Bronchial epithelial cell (primary cell): ENCODE measurements at regions not wholly inside any gene's neighbourhood (a gene's known extent, or its start where the extent isn't known, plus 50 kb on each side); places are given as distances from the start of the nearest gene placed in this dataset.

Source experiments
- DNase-seq: peaks from one replicate; pipeline ENCODE4 v3.0.0-alpha.2; 2010; ENCODE audit warnings: low read depth
- FAIRE-seq: peaks from 2 replicates; lab custom pipeline; 2011; peaks lifted over from hg19 to GRCh38; lab: Jason Lieb, UNC
- H3K27me3 ChIP-seq: 2 replicates; pipeline ENCODE4 v1.5.1; 2011; ENCODE audit warnings: low read length; ENCODE audit not compliant: control insufficient read depth, insufficient read depth
- H3K36me3 ChIP-seq: 2 replicates; pipeline ENCODE4 v1.5.1; 2011; ENCODE audit warnings: low read length; ENCODE audit not compliant: control insufficient read depth, insufficient read depth
- H3K4me3 ChIP-seq: 2 replicates; pipeline ENCODE4 v1.5.1; 2011; ENCODE audit warnings: mild to moderate bottlenecking, low read depth, low read length, control low read depth
- TF ChIP-seq, protein P1 (sequence below): IDR thresholded peaks from 2 replicates; pipeline ENCODE4 v1.5.1; 2011; ENCODE audit warnings: mild to moderate bottlenecking, moderate library complexity, low read length, control low read depth, inconsistent platforms; ENCODE audit not compliant: insufficient read depth, severe bottlenecking

DNA sequence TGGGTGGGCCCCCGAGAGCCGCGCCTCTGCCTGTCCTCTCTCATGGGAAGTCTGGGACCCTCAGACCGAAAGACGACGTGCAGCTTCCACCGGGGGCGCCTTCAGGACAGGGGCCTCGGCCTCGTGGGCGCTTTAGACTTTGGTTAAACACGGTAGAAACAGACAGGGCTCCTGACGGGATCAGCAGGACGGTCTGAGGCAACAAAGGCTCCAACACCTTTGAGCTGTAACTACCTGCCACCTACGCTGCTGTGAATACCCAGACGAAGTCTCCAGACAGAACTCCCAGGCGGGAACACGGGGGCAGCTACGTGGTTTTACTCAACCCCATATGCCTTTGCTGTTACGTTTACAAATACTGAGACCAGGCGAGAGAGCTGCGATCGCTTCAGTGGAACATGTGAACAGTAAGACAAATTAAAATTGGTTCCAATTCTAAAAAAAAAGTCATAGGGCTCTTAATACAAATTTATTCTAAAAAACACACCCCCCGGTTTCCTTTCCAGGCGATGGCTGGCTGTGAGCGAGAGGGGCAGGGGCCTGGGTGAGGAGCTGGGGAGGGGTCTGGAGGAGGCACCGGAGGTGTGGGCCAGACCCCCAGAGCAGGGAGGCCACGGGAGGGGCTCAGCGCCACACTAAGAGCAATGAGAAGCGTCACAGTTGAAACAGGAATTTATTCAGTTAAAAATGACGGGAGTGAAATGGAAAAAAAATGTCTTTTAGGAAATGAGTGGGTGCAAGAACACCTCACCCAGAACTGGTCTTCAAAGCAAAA lies 453.2 kb downstream of the QKI start:
- no peaks in the 10 kb centered on the region for H3K36me3 ChIP-seq
- FAIRE-seq (no peak), DNase-seq (no peak)
- TF ChIP-seq, protein P1, sequence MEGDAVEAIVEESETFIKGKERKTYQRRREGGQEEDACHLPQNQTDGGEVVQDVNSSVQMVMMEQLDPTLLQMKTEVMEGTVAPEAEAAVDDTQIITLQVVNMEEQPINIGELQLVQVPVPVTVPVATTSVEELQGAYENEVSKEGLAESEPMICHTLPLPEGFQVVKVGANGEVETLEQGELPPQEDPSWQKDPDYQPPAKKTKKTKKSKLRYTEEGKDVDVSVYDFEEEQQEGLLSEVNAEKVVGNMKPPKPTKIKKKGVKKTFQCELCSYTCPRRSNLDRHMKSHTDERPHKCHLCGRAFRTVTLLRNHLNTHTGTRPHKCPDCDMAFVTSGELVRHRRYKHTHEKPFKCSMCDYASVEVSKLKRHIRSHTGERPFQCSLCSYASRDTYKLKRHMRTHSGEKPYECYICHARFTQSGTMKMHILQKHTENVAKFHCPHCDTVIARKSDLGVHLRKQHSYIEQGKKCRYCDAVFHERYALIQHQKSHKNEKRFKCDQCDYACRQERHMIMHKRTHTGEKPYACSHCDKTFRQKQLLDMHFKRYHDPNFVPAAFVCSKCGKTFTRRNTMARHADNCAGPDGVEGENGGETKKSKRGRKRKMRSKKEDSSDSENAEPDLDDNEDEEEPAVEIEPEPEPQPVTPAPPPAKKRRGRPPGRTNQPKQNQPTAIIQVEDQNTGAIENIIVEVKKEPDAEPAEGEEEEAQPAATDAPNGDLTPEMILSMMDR = no peak
- no peaks in the 10 kb centered on the region for H3K27me3 ChIP-seq
- no peak overlapping the region for H3K4me3 ChIP-seq

DNA sequence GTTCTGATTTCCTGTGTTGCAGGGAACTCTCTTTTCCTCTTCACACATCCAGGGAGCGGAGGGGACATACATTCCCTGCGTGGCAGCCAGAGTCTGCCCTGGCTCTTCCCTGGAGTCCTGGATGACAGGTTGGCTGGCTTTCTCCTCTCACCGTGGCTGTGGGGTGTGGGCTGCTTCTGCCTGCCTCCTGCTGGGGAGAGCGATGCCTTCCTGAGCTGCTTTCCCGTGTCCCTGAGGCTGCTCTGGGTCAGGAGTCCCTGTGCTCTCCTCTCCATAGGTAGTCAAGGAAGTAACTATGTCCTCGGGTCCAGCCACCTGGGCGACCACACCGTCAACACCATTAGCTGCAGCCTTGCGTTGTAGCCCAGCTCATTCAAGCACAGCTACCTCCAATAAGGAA lies 451.7 kb downstream of the QKI start:
- FAIRE-seq (no peak), DNase-seq (no peak)
- TF ChIP-seq, protein P1 = no peak
- H3K27me3 ChIP-seq = no peaks in the 10 kb centered on the region
- H3K36me3 ChIP-seq = no peaks in the 10 kb centered on the region
- no peak overlapping the region for H3K4me3 ChIP-seq

DNA sequence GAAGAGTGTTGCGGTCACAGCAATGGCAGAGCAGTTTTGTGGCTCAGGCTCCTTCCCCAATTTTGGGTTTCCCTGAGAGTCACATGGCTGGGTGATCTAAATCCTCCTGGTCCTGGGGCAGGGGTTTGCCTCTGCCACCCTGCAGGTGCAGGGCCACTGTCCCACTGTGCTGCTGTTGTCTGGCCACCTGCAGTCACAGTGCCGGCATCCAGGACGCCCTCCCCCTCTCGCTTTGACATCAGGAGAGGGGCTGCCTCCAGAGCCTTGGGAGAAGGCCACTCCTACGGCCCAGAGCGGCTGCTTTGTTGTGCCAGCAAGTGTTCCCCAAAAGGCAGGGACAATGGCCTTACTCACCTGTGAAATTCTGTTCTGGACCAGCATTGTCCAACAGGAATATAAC lies 449.0 kb downstream of the QKI start:
- TF ChIP-seq, protein P1 = no peak
- FAIRE-seq = no peak
- Histone ChIP-seq H3K4me3 (no peak overlapping the region), H3K27me3 (no peaks in the 10 kb centered on the region), H3K36me3 (no peaks in the 10 kb centered on the region)
- no peak for DNase-seq

DNA sequence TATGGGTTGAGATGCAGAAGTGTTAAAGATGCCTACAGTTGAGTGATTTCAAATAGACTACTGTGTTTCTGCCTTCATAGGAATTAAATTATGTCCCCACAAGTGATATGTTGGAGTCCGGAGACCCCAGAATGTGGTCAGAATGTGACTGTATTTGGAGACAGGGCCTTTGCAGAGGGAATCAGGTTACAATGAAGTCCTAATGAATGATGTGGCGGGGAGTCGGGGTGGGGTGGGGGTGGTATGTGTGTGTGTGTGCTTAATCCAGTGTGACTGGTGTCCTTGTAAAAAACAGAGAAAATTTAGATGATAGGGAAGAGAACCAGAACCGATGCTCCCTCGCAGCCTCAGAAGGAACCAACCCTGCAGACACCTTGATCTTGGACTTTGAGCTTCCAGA lies 448.2 kb downstream of the QKI start:
- Histone ChIP-seq H3K27me3 (no peaks in the 10 kb centered on the region), H3K4me3 (no peak overlapping the region), H3K36me3 (no peaks in the 10 kb centered on the region)
- TF ChIP-seq, protein P1 = no peak
- DNase-seq = no peak
- no peak for FAIRE-seq

DNA sequence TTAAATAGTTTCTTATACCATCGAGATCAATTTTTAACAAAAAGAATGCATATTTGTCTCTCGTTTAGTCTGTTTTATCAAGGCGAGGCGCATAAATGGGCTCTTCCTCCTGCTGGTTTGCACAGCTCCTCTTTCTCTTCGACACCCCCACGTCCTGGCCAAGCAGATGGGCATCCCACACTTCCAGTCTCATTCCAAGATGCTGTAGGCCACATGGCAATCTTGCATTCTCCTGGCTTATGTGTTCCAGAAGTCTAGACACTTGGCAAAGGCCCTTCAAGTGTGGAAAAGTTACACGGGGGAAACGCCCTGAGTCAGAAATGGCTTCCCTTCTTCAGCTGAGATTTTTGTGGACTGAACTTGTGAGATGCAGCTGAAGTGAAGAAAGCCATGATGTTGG lies 447.1 kb downstream of the QKI start:
- no peaks in the 10 kb centered on the region for H3K36me3 ChIP-seq
- TF ChIP-seq, protein P1 = no peak
- H3K27me3 ChIP-seq = no peaks in the 10 kb centered on the region
- FAIRE-seq = no peak
- no peak for DNase-seq
- no peak overlapping the region for H3K4me3 ChIP-seq
